ENCODE measurements at regions not wholly inside any gene's neighbourhood (a gene's known extent, or its start where the extent isn't known, plus 50 kb on each side); places are given as distances from the start of the nearest gene placed in this dataset.

DNA sequence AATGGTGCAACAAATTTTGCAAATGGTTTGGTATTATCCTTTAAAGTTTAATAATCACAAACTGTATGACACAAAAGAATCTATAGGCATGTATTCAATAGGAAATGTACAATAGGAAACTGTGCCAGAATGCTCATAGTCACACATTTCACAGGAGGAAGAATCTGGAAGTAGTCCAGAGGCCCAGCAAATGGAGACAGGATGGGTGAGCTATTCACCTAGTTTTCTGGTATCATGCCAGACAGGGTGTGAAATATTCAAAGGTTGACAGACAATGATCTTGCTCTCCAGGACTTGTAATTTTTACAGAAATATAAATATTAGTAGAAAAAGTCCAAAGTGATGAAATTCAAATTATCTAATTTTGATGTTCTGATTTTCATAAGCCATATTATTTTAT lies 520.1 kb upstream of the IMPG1 start:
- TF ChIP-seq GABPA (IDR thresholded peaks at IDR 0.05; ENCODE audit: low read depth) (no peak), POLR2AphosphoS5 (IDR thresholded peaks at IDR 0.05; ENCODE audit: low read depth) (no peak), SPI1 (IDR thresholded peaks at IDR 0.05; ENCODE audit: borderline replicate concordance, low read depth) (no peak), CTCF (IDR thresholded peaks at IDR 0.05; ENCODE audit: insufficient read depth, low read length) (no peak)
- TF ChIP-seq, protein P1, sequence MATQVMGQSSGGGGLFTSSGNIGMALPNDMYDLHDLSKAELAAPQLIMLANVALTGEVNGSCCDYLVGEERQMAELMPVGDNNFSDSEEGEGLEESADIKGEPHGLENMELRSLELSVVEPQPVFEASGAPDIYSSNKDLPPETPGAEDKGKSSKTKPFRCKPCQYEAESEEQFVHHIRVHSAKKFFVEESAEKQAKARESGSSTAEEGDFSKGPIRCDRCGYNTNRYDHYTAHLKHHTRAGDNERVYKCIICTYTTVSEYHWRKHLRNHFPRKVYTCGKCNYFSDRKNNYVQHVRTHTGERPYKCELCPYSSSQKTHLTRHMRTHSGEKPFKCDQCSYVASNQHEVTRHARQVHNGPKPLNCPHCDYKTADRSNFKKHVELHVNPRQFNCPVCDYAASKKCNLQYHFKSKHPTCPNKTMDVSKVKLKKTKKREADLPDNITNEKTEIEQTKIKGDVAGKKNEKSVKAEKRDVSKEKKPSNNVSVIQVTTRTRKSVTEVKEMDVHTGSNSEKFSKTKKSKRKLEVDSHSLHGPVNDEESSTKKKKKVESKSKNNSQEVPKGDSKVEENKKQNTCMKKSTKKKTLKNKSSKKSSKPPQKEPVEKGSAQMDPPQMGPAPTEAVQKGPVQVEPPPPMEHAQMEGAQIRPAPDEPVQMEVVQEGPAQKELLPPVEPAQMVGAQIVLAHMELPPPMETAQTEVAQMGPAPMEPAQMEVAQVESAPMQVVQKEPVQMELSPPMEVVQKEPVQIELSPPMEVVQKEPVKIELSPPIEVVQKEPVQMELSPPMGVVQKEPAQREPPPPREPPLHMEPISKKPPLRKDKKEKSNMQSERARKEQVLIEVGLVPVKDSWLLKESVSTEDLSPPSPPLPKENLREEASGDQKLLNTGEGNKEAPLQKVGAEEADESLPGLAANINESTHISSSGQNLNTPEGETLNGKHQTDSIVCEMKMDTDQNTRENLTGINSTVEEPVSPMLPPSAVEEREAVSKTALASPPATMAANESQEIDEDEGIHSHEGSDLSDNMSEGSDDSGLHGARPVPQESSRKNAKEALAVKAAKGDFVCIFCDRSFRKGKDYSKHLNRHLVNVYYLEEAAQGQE (IDR thresholded peaks at IDR 0.05; ENCODE audit: insufficient replicate concordance, low read depth), result no peak
- DNase-seq (ENCODE audit: low read depth in 1 of 2, low spot score in 1 of 2), result no peak
- Histone ChIP-seq H3K27ac (replicated peaks) (no peak overlapping the region), H3K27me3 (ENCODE audit: insufficient read depth, poor library complexity, severe bottlenecking) (no peaks in the 10 kb centered on the region), H3K4me3 (replicated peaks; ENCODE audit: insufficient read depth, low read length) (no peak overlapping the region)

- Histone ChIP-seq H3K27me3 (ENCODE audit: insufficient read depth, poor library complexity, severe bottlenecking) (no peaks in the 10 kb centered on the region), H3K27ac (replicated peaks) (no peak overlapping the region), H3K4me3 (replicated peaks; ENCODE audit: insufficient read depth, low read length) (no peak overlapping the region)
- no peak for DNase-seq (ENCODE audit: low read depth in 1 of 2, low spot score in 1 of 2)
- no peak for TF ChIP-seq CTCF (IDR thresholded peaks at IDR 0.05; ENCODE audit: insufficient read depth, low read length)
- TF ChIP-seq, protein P1 (IDR thresholded peaks at IDR 0.05; ENCODE audit: insufficient replicate concordance, low read depth), result no peak
- TF ChIP-seq POLR2AphosphoS5 (IDR thresholded peaks at IDR 0.05; ENCODE audit: low read depth), result no peak
- no peak for TF ChIP-seq SPI1 (IDR thresholded peaks at IDR 0.05; ENCODE audit: borderline replicate concordance, low read depth)
- TF ChIP-seq GABPA (IDR thresholded peaks at IDR 0.05; ENCODE audit: low read depth), result no peak
These were observed 514.8 kb upstream of the IMPG1 start for GRCh38 chr6:76587271-76587670.

DNA sequence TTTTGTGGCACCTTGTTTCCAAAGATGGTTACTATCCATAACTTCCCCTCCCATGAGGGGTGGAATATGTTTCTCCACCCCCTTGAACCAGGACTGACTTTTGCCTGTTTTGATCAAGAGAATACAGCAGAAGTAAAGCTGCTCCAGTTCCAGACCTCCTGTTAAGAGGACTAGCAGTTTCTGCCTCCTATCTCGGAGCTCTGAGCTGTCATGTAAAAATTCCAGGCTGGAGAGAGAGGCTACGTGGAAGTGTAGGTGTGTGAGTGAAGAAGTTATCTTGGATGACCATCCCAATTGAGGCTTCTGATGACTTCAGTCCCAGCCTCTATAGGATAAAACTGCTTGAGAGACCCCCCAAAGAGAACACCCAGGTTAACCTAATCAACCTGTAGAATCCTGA lies 511.7 kb upstream of the IMPG1 start:
- DNase-seq (ENCODE audit: low read depth in 1 of 2, low spot score in 1 of 2), result no peak
- no peak overlapping the region for H3K4me3 ChIP-seq (replicated peaks; ENCODE audit: insufficient read depth, low read length)
- no peak overlapping the region for H3K27ac ChIP-seq (replicated peaks)
- TF ChIP-seq POLR2AphosphoS5 (IDR thresholded peaks at IDR 0.05; ENCODE audit: low read depth) (no peak), GABPA (IDR thresholded peaks at IDR 0.05; ENCODE audit: low read depth) (no peak), SPI1 (IDR thresholded peaks at IDR 0.05; ENCODE audit: borderline replicate concordance, low read depth) (no peak), CTCF (IDR thresholded peaks at IDR 0.05; ENCODE audit: insufficient read depth, low read length) (no peak)
- TF ChIP-seq, protein P1 (IDR thresholded peaks at IDR 0.05; ENCODE audit: insufficient replicate concordance, low read depth), result no peak
- no peaks in the 10 kb centered on the region for H3K27me3 ChIP-seq (ENCODE audit: insufficient read depth, poor library complexity, severe bottlenecking)

Measured in HL-60 (cell line).